ENCODE measurements at regions not wholly inside any gene's neighbourhood (a gene's known extent, or its start where the extent isn't known, plus 50 kb on each side); places are given as distances from the start of the nearest gene placed in this dataset.

GRCh38 chr4:32475710-32476109 lies 1755.5 kb downstream of the PCDH7 start:
- no peak for FAIRE-seq
- no peak for DNase-seq (ENCODE audit: low spot score)

- DNase-seq (ENCODE audit: low spot score) (no peak), FAIRE-seq (no peak)
Measured at GRCh38 chr4:32477518-32477917, 1757.3 kb downstream of the PCDH7 start.

DNA sequence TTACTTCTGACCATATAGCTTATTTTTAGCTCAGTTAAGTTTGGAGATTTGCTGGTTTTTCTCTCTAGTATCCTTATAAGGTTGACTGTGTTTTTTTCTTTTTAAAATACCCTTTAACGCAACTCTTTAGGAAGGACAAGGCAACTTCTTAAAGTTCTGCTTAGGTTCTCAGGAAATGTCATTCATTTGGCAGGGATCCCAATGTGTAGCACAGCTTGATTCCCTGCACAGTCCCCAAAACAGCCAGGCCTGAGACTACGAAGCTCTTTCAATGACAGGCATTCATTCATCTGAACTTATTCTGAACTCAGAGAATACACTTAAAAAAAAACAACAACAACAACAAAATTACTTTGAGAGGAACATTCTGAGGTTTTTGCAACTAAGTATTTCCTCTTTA lies 1765.8 kb downstream of the PCDH7 start:
- DNase-seq (ENCODE audit: low spot score) (no peak), FAIRE-seq (no peak)

DNA sequence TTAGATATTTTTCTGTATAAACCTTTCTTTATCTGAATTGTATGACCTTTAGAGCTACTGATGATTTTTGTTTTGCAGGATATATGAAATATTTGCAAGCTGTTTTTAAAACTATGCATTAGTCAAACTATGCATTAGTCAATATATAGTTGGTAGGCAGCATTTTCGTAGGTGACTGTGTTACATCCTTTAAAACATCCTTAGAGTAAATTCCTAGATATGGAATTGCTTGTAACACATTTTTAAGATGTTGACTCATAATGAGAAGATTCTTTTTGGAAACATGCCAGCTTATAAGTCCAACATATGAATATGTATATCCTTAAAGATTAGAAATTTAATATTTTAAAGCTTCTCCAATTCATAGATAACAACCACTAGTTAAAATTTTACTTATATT lies 1768.5 kb downstream of the PCDH7 start:
- FAIRE-seq (no peak), DNase-seq (ENCODE audit: low spot score) (no peak)

GRCh38 chr4:32499171-32499570 lies 1779.0 kb downstream of the PCDH7 start:
- DNase-seq (ENCODE audit: low spot score), result no peak
- FAIRE-seq, result no peak

DNA sequence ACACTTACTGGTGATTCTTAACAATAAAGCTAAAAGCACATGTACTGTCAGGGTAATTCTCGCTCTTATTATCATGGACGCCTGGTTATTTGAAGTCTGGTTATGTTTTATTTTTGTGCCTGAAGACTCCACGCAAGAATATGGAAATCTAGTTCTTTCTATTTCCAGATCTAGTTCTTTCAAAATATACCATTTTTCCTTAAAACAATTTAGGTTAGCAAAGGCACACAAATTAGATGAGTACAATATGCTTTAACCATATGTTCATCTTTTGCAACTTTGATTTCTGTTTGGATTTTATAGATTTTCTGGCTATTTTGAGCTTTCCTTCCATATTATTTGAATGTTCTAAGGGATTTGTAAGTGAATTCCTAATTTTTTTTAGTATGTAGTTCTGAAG lies 1783.1 kb downstream of the PCDH7 start:
- FAIRE-seq, result no peak
- DNase-seq (ENCODE audit: low spot score), result no peak

DNA sequence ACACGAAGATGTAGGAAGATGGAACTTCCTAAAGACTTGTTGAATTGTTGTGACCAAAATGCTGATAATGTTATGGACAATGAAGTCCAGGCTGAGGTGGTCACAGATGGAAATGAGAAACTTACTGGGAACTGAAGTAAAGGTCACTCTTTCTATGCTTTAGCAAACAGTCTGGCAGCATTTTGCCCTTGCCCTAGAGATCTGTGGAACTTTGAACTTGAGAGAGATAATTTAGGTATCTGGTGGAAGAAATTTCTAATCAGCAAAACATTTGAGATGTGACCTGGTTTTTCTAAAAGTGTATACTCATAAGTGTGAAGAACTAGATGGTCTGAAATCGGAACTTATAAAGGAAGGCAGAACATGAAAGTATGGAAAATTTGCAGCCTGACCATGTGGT lies 1785.9 kb downstream of the PCDH7 start:
- FAIRE-seq, result no peak
- no peak for DNase-seq (ENCODE audit: low spot score)

GRCh38 chr4:32519060-32519459 lies 1798.9 kb downstream of the PCDH7 start:
- FAIRE-seq, result no peak
- no peak for DNase-seq (ENCODE audit: low spot score)

DNA sequence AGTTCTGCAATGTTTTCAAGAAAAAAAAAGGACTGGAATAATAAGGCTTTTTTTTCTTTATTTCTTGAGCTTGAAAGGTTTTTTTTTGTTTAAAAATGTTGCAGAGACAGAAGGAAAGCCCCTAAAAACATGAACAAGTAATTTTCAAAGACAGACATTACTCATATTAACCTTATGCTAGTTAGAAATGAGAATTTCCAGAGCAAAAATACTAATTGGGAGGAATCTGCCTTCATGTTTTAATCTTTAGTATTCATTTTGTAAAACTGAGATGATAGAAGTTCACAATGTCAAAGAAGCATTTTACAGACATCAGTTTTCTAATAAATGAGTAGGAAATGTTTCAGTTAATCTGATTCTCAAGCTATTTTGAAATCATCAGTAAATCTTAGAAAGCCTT lies 1805.3 kb downstream of the PCDH7 start:
- no peak for FAIRE-seq
- DNase-seq (ENCODE audit: low spot score), result no peak

- DNase-seq (ENCODE audit: low spot score) (no peak), FAIRE-seq (no peak)
Measured at GRCh38 chr4:32544846-32545245, 1824.7 kb downstream of the PCDH7 start.

DNA sequence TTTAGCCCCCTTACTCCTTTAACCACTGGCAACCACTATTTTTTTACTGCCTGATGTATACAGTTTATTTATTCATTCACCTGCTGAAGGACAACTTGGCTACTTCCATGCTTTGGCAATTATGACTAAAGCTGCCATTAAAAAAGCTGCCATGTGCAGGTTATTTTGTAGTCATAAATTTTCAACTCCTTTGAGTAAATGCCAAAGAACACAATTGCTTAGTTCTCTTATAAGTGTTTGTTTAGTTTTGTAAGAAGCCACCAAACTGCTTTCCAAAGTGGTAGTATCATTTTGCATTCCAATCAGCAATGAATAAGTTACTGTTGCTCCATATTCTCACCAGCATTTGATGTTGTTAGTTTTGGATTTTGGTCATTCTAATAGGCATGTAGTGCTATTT lies 1831.8 kb downstream of the PCDH7 start:
- FAIRE-seq (no peak), DNase-seq (ENCODE audit: low spot score) (no peak)

GRCh38 chr4:32560306-32560705 lies 1840.1 kb downstream of the PCDH7 start:
- peak; percentile 46 for FAIRE-seq
- no peak for DNase-seq (ENCODE audit: low spot score)

GRCh38 chr4:32562010-32562409 lies 1841.8 kb downstream of the PCDH7 start:
- DNase-seq (ENCODE audit: low spot score) (no peak), FAIRE-seq (no peak)

DNA sequence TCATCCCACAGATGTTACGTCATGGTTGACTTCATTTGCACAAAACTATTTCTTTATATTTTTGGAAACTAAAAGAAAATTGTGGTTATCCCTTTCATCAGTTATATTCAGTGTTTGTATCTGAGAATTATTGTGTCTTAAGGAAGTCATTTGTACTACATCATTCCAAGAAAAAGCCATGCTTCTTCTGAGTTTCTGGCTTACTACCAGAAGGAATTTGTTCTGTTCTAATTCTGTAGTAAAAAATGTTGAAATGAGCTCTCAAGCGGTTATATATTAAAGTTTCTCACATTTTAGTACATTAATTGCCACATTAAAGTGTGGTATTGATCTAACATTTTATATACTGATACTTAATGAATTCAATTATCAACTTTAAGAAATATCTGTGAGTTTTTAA lies 1844.5 kb downstream of the PCDH7 start:
- FAIRE-seq (no peak), DNase-seq (ENCODE audit: low spot score) (no peak)

DNA sequence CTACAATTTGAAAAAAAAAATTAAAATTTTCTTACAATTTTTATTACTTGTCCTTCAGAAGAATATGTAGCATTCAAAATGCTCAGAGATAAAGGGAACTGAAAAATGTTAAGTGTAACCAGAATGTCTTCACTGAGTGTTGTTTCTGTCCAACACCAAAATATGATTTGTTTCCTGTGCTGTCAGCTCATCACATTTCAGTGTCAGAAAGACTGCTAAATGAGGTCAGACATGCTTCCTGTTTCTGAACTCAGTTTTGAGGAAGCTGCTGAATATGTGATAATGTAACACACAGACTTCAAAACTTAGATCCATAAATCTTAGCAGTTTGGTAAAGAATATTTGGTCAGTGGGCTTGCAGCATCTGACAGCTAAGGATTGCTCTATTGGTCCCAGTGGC lies 1849.7 kb downstream of the PCDH7 start:
- DNase-seq (ENCODE audit: low spot score) (no peak), FAIRE-seq (no peak)

- DNase-seq (ENCODE audit: low spot score), result no peak
- FAIRE-seq, result no peak
Measured at GRCh38 chr4:32572366-32572765, 1852.2 kb downstream of the PCDH7 start.

DNA sequence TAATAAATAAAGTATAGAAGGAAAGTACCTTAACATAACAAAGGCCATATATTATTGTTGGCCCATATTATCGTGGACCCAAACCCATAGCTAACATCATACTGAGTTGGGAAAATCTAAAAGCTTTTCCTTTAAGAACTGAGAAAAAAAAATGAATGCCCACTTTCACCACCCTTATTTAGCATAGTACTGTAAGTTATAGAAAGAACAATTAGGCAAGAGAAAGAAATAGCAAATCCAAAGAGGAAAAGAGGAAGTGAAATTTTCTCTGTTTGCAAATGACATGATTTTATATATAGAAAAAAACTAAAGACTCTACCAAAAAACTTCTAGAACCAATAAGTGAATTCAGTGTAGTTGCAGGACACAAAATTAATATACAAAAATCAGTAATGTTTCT lies 1854.6 kb downstream of the PCDH7 start:
- FAIRE-seq (no peak), DNase-seq (ENCODE audit: low spot score) (no peak)

DNA sequence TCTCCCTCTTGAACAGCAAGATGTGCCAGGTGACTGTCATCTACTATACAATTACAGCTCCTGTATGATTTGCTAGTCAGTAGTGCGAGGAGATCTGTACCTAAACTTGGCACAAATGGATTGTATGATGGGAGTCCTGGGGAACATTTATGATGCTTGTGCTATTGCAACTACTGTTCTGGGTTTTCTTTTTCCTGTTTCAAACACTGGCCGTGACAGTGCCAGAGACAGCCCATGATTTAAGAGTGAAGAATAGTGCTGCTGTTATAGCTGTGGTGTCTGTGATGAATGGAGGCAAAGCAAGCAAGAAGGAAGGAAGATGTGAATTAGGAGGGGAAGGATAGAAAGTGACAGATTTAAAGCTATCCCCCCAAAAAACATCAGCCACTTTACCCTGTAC lies 1868.9 kb downstream of the PCDH7 start:
- DNase-seq (ENCODE audit: low spot score) (no peak), FAIRE-seq (peak; percentile 76)

DNA sequence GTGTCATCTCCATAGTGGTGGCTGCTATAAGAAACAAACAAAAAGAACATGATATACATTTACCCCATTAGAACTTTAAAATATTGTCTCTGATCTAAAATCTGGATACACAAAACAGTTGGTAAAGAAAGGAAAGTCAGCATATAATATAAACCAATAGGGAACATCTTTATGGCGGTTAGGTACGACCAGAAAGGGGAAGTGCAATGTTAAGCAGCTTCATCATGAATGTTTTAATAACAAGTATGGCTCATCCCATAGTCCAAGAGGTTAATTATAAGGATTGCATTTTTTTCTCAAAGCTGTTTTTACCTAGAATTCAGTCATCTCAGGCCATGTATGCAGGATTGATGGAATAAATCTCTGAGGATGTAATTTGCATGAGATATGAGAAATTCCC lies 1869.7 kb downstream of the PCDH7 start:
- DNase-seq (ENCODE audit: low spot score) (no peak), FAIRE-seq (no peak)

- FAIRE-seq (no peak), DNase-seq (ENCODE audit: low spot score) (no peak)
Measured at GRCh38 chr4:32597354-32597753, 1877.2 kb downstream of the PCDH7 start.

GRCh38 chr4:32601848-32602247 lies 1881.7 kb downstream of the PCDH7 start:
- FAIRE-seq (peak; percentile 52), DNase-seq (ENCODE audit: low spot score) (no peak)

DNA sequence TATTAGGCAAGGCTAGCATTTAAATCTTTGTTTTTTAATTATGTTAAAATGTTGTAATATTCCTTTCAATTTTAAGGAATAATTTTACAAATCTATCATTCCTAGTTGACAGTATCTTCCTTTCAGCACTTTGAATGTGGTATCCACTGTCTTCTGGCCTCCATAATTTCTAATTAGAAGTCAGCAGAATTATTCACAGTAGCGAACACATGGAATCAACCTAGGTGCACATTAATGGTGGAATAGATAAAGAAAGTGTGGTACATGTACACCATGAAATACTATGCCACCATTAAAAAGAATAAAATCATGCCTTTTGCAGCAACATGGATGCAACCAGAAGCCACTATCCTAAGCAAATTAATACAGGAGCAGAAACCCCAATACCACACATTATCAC lies 1887.8 kb downstream of the PCDH7 start:
- DNase-seq (ENCODE audit: low spot score), result no peak
- no peak for FAIRE-seq

GRCh38 chr4:32624943-32625603 lies 1904.9 kb downstream of the PCDH7 start:
- no peak for FAIRE-seq

More at GRCh38 chr4:32624943-32625603, 1904.9 kb downstream of the PCDH7 start:
- DNase-seq (ENCODE audit: low spot score), result no peak

All from urothelium cell line (cell line).